ENCODE measurements at regions not wholly inside any gene's neighbourhood (a gene's known extent, or its start where the extent isn't known, plus 50 kb on each side); places are given as distances from the start of the nearest gene placed in this dataset.

- no peaks in the 10 kb centered on the region for H3K27me3 Mint-ChIP-seq (ENCODE audit: unreplicated experiment)
- H3K4me3 Mint-ChIP-seq (ENCODE audit: low read depth, unreplicated experiment): no peak overlapping the region
- intact Hi-C loops (cut with micrococcal nuclease; ENCODE audit: unreplicated experiment): no loop called here
- DNase-seq: no peak
- no TSS peak for BruUV-seq (replicated peaks)
- no peak for TF ChIP-seq CTCF (IDR thresholded peaks at IDR 0.05; ENCODE audit: unreplicated experiment)
- H3K9me3 Mint-ChIP-seq (ENCODE audit: low read depth, unreplicated experiment): peaks cover 11% of the 10 kb centered on the region
- H3K27ac Mint-ChIP-seq (ENCODE audit: unreplicated experiment): no peak overlapping the region
- no peaks in the 10 kb centered on the region for H3K36me3 Mint-ChIP-seq (ENCODE audit: insufficient read depth, unreplicated experiment)
- no peaks in the 10 kb centered on the region for H3K4me1 Mint-ChIP-seq (ENCODE audit: low read depth, unreplicated experiment)
- CTCF ChIA-PET: interaction anchor here (1.1 kb wide), 1 partner anchor 11 kb away, joined by 9 read pairs; no protein-coding TSS in a partner anchor
Observed at GRCh38 chr2:17065536-17065935, 399.9 kb upstream of the CYRIA start.

- intact Hi-C loops (cut with micrococcal nuclease; ENCODE audit: unreplicated experiment): no loop called here
- CTCF ChIA-PET: no interaction called here
- no peak for TF ChIP-seq CTCF (IDR thresholded peaks at IDR 0.05; ENCODE audit: unreplicated experiment)
- no TSS peak for BruUV-seq (replicated peaks)
- no peak overlapping the region for H3K4me3 Mint-ChIP-seq (ENCODE audit: low read depth, unreplicated experiment)
- no peaks in the 10 kb centered on the region for H3K27me3 Mint-ChIP-seq (ENCODE audit: unreplicated experiment)
- H3K9me3 Mint-ChIP-seq (ENCODE audit: low read depth, unreplicated experiment): peaks cover 11% of the 10 kb centered on the region
- no peak for DNase-seq
- H3K36me3 Mint-ChIP-seq (ENCODE audit: insufficient read depth, unreplicated experiment): no peaks in the 10 kb centered on the region
- H3K4me1 Mint-ChIP-seq (ENCODE audit: low read depth, unreplicated experiment): no peaks in the 10 kb centered on the region
- H3K27ac Mint-ChIP-seq (ENCODE audit: unreplicated experiment): no peak overlapping the region
Observed at GRCh38 chr2:17061028-17061427, 395.4 kb upstream of the CYRIA start.

GRCh38 chr2:17059458-17059857 is 393.8 kb upstream of the CYRIA start:
- Mint-ChIP-seq H3K27ac (ENCODE audit: unreplicated experiment) (no peak overlapping the region), H3K4me3 (ENCODE audit: low read depth, unreplicated experiment) (no peak overlapping the region), H3K4me1 (ENCODE audit: low read depth, unreplicated experiment) (no peaks in the 10 kb centered on the region), H3K9me3 (ENCODE audit: low read depth, unreplicated experiment) (peaks cover 13% of the 10 kb centered on the region), H3K27me3 (ENCODE audit: unreplicated experiment) (no peaks in the 10 kb centered on the region), H3K36me3 (ENCODE audit: insufficient read depth, unreplicated experiment) (no peaks in the 10 kb centered on the region)
- no TSS peak for BruUV-seq (replicated peaks)
- no peak for DNase-seq
- CTCF ChIA-PET: no interaction called here
- no peak for TF ChIP-seq CTCF (IDR thresholded peaks at IDR 0.05; ENCODE audit: unreplicated experiment)
- intact Hi-C loops (cut with micrococcal nuclease; ENCODE audit: unreplicated experiment): no loop called here

- Mint-ChIP-seq H3K4me1 (ENCODE audit: low read depth, unreplicated experiment) (no peaks in the 10 kb centered on the region), H3K4me3 (ENCODE audit: low read depth, unreplicated experiment) (no peak overlapping the region), H3K27me3 (ENCODE audit: unreplicated experiment) (no peaks in the 10 kb centered on the region), H3K9me3 (ENCODE audit: low read depth, unreplicated experiment) (peaks cover 13% of the 10 kb centered on the region), H3K36me3 (ENCODE audit: insufficient read depth, unreplicated experiment) (no peaks in the 10 kb centered on the region), H3K27ac (ENCODE audit: unreplicated experiment) (no peak overlapping the region)
- TF ChIP-seq CTCF (IDR thresholded peaks at IDR 0.05; ENCODE audit: unreplicated experiment): no peak
- BruUV-seq (replicated peaks): no TSS peak
- DNase-seq: no peak
- CTCF ChIA-PET: no interaction called here
- intact Hi-C loops (cut with micrococcal nuclease; ENCODE audit: unreplicated experiment): no loop called here
Observed at GRCh38 chr2:17058772-17059402, 393.3 kb upstream of the CYRIA start.
